ENCODE measurements at regions not wholly inside any gene's neighbourhood (a gene's known extent, or its start where the extent isn't known, plus 50 kb on each side); places are given as distances from the start of the nearest gene placed in this dataset.

DNA sequence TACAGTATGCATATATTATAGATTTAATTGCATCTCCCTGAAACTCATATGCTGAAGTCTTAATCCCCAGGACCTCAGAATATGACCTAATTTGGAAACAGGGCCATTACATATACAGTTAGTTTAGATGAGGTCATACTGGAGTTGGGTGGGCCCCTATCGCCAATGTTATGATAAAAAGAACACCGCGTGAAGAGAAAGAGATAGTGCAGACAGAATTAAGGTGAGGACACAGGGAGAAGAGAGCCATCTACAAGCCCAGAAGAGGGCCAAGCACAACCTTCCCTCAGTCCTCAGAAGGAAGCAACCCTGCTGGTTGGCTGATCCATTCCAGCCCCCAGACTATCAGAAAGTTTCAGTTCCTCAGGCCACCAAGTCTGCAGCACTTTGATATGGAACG, 311.9 kb upstream of the RAB6C start:
- DNase-seq = no peak

- no peak for DNase-seq
Observed at GRCh38 chr2:129672521-129672920, 306.9 kb upstream of the RAB6C start.

DNA sequence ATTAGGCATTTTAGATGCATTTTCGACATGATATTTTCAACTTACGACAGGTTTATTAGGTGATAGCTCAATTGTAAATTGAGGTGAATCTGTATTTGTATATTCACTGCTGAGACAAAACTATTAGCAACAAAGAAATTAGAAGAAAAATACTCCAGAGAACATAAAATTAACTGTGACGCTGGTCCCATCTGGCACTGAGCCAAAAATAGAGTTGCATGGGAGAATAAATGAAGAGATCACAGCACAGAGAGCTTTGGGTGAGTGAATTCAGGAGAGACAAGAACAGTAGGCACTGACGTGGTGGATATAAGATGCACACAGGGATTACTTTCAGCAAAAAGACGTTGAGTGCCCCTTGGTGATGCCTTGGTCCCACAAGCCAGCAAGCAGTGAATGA, 306.2 kb upstream of the RAB6C start:
- no peak for DNase-seq

- no peak for DNase-seq
Observed at GRCh38 chr2:129673847-129674711, 305.4 kb upstream of the RAB6C start.

DNA sequence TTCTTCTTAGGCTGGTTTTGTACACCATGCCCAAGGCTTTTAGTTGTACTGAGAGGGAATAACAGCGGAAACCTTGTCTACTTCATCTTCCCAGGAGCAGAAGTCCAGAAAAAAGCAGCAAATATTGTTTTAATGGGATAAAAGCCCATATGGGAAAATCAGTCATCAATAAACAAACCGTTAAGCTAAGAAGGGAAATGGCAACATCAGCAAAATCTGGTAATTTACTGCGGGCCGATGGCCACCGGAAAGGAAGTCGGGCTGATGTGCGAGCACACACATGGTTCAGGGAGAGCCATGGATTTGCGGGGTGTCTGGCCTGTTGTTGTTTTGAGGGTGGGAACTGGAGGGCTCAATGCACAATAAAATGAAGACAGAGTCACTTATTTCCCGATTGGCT, 300.7 kb upstream of the RAB6C start:
- no peak for DNase-seq

GRCh38 chr2:129681788-129682187, 297.7 kb upstream of the RAB6C start:
- no peak for DNase-seq

GRCh38 chr2:129689653-129690448, 289.6 kb upstream of the RAB6C start:
- no peak for DNase-seq

- DNase-seq = no peak
Observed at GRCh38 chr2:129695496-129695895, 284.0 kb upstream of the RAB6C start.

DNA sequence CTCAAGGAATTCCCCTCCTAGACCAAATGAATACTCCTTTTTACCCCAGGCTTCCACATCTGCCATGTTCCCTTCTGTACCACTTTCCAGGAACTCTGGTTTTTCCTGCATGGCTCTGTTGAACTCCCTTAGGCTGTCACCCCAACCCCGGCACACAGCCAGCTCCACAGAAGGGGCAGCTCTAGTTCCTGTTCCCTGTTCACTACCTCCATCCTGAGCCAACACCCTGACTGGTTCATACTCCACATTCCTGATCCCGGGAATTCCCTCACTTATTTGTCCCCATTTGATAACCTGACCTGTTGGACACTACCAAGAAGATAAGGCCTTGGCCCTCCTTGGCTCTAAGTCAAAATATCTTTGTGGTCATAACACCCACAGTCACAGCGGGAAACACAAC, 280.9 kb upstream of the RAB6C start:
- DNase-seq = no peak

DNA sequence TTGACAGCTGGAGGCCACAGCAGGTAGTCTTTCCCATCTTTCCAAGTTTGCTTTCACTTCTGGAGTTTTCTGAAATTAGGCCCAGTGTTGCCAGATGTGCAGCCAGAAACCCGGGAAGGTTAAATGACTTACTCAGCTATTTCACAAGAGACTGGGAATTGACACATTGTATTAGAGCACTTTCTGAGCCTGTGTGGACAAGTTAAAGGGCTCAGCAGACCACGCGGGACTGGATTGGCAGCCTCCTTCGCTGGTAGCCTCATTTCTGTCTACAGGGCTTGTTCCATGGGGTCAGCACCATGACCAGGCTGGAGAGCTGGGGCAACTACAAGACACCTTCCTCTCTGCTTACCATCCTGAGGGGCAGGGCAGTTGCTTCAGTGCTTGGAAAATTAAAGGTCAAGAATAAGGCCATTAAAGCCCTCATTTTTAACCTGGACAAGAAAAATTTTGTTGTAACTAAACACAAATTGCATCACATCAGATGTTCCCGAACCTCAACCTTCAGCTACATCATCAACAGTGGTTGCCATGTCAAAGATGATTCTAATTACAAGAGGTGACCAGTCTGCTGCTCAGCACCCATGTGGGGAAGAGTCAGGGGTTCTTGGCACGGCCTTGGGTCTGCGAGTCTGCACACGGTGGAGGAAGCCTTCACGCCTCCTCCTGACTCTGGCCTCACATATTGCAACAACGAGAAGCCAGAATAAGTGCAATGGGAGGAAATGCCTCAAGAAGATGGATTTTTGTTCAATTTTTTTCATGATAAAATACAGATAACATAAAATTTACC, 279.5 kb upstream of the RAB6C start:
- DNase-seq = no peak

DNA sequence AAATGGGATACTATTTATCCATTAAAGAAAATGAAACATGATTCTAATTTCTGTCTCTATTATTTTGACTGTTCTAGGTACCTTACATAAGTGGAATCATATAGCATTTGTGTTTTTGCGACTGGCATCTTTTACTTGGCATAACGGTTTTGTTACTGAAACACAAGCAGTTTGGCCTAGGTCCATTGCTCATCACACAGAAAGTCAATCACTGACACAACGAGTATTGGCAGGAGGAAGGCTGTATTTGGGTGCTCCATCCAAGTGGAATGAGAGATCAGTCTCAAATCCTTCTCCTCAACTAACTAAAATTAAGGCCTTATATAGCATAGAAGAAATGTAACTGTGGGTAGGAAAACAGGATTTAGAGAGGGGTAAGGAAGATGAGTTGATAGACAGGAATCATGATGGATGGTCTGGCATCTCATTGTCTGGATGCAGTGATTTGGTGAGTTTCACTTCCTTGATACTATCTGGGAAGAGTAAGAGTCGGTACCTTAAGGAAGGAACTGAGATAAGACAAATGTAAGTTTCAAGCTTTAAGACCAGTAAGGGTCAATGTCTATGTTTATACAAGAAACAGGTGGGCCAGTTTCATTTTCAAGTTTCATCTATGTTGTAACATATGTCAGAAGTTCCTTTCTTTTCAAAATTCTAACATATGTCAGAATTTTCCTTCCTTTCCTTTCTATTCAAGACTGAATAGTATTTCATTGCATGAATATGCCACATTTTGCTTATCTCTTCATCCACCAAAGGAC, 276.9 kb upstream of the RAB6C start:
- DNase-seq = no peak

- no peak for DNase-seq
Observed at GRCh38 chr2:129705085-129705484, 274.4 kb upstream of the RAB6C start.

DNA sequence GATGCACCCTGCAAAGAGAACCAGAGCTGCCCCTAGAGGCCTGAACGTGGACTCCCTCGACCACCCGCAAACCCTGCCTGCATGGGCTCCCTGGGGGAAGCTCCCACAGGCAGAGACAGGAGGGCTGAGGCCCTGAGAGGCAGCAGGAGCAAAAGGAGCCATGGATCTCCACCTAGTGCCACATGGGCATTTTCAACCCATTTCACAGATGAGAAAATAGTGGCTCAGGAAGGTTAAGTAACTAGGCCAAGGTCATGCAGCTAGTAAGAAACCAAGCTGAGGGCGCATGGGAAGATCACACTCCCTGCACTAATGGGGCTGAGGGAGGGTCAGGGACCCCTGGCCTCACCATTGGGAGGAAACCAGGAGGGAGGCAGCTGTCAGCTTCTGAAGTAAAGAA, 271.7 kb upstream of the RAB6C start:
- DNase-seq = no peak

GRCh38 chr2:129708221-129708967, 271.1 kb upstream of the RAB6C start:
- DNase-seq = no peak

GRCh38 chr2:129709001-129709955, 270.2 kb upstream of the RAB6C start:
- DNase-seq = no peak

DNA sequence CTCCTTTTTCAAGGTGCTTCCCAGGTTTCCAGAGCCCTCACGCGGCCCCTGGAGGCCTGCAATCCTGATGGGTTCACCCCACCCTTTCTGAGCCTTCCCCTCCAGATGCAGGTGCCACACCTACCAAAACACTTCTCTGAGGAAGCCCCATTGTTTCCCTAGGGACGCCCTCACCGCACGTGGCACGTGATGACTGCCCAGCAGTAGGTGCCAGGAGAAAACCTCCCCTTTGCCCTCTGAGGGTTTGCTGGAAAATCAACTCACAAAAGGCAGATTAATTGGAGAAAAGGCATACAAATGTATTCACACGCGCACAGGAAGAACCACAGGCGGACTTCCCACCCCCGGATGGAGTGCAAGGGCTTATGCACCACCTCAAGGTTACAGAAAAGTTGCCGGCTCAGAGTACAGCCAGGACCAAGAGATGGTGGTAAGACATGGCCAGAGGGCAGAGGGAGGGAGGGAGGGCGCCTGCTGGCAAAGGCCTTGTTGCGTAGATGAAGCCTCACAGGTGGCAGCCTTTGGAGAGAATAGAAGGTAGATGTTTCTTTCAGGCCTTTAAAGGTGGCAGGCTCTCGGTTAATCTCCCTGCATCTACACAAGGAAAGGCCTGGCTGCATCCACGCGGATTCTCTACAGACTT, 269.4 kb upstream of the RAB6C start:
- DNase-seq = no peak

DNA sequence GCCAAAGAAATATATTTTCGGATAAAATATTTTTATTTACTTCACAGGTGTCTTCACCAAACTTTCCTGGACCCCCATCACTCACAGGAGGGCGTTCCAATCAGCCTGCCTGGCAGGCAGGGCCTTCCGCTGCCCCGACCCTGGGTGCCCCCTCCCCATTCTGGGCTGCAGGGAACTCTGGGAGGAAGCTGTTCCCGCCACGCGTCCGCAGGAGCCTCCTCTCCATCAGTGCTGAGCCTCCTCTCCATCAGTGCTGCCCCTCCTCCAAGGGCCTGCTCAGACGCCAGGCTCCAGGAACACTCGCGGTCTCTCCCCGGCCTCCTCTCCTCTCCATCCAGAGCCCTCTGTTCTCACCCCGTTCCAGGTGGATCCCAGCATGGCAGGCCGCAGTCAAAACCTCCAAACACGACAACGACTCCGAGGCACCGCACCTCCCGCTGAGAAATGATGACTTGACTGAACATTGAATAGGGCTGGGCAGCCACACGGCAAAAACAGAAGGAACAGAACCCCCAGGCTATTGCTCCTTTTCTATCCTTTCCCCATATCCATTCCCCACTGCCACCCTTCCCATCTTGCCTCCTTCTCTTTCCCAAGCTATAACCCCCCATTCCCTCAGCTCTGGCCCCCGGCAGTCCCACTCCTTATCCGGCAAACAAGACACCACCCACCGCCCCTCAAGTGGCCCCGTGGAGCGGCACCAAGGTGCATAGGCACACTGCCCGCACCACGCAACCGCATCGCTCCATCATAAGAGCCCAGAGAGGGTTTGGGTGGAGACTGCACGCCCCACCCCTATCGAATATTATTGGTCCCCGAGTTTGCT, 268.6 kb upstream of the RAB6C start:
- DNase-seq = no peak

GRCh38 chr2:129711816-129712675, 267.4 kb upstream of the RAB6C start:
- DNase-seq = no peak

All from activated CD4-positive, alpha-beta T cell treated with anti-CD3 and anti-CD28 coated beads, Interleukin-2, amount 50 U/mL, for 1 hour (primary cell).